ENCODE measurements at regions not wholly inside any gene's neighbourhood (a gene's known extent, or its start where the extent isn't known, plus 50 kb on each side); places are given as distances from the start of the nearest gene placed in this dataset.

GRCh38 chr9:18394847-18395351, 79.1 kb upstream of the ADAMTSL1 start:
- no peak for DNase-seq (ENCODE audit: low spot score)

GRCh38 chr9:18396102-18396728, 77.7 kb upstream of the ADAMTSL1 start:
- no peak for DNase-seq (ENCODE audit: low spot score)

GRCh38 chr9:18397076-18397475, 76.9 kb upstream of the ADAMTSL1 start:
- DNase-seq (ENCODE audit: low spot score) = no peak

- DNase-seq (ENCODE audit: low spot score) = no peak
Observed at GRCh38 chr9:18398038-18398437, 75.9 kb upstream of the ADAMTSL1 start.

GRCh38 chr9:18404434-18405029, 69.4 kb upstream of the ADAMTSL1 start:
- DNase-seq (ENCODE audit: low spot score) = no peak

- no peak for DNase-seq (ENCODE audit: low spot score)
Observed at GRCh38 chr9:18405240-18405639, 68.7 kb upstream of the ADAMTSL1 start.

GRCh38 chr9:18410983-18411382, 63.0 kb upstream of the ADAMTSL1 start:
- DNase-seq (ENCODE audit: low spot score) = no peak

- no peak for DNase-seq (ENCODE audit: low spot score)
Observed at GRCh38 chr9:18421391-18421790, 52.6 kb upstream of the ADAMTSL1 start.

GRCh38 chr9:18422296-18423036, 51.5 kb upstream of the ADAMTSL1 start:
- DNase-seq (ENCODE audit: low spot score) = no peak

GRCh38 chr9:18423791-18424531, 50.0 kb upstream of the ADAMTSL1 start:
- no peak for DNase-seq (ENCODE audit: low spot score)

Data from ecto neural progenitor cell (in vitro differentiated cells).